HG03558 (cell line): ENCODE measurements at regions not wholly inside any gene's neighbourhood (a gene's known extent, or its start where the extent isn't known, plus 50 kb on each side); places are given as distances from the start of the nearest gene placed in this dataset.
"Not testable (repeated sequence)": the region's sequence is repeated elsewhere in the genome, so short reads cannot be mapped to it uniquely, and the experiment has no call there.

Experiments used
- ATAC-seq: cut with Tn5 transposase; IDR thresholded peaks from one replicate; pipeline ENCODE4 v1.9.1; 2021; ENCODE audit warnings: moderate number of reproducible peaks; ENCODE audit not compliant: unreplicated experiment; ENCODE audit errors: extremely low read depth

GRCh38 chr7:115230882-115231571 lies 309.1 kb downstream of the MDFIC start:
- ATAC-seq: peak; percentile 84

GRCh38 chr7:115229401-115230105 lies 307.7 kb downstream of the MDFIC start:
- no peak for ATAC-seq

GRCh38 chr7:115227473-115228235 lies 305.8 kb downstream of the MDFIC start:
- ATAC-seq: no peak

GRCh38 chr7:115226410-115226809 lies 304.5 kb downstream of the MDFIC start:
- no peak for ATAC-seq

GRCh38 chr7:115224922-115225321 lies 303.0 kb downstream of the MDFIC start:
- ATAC-seq: no peak

- no peak for ATAC-seq
These were observed 302.1 kb downstream of the MDFIC start for GRCh38 chr7:115223959-115224358.

- no peak for ATAC-seq
These were observed 299.6 kb downstream of the MDFIC start for GRCh38 chr7:115221456-115221855.

GRCh38 chr7:115218076-115218475 lies 296.2 kb downstream of the MDFIC start:
- no peak for ATAC-seq

GRCh38 chr7:115217373-115217772 lies 295.5 kb downstream of the MDFIC start:
- ATAC-seq: no peak

GRCh38 chr7:115216652-115217051 lies 294.8 kb downstream of the MDFIC start:
- ATAC-seq: no peak

GRCh38 chr7:115211171-115211570 lies 289.3 kb downstream of the MDFIC start:
- no peak for ATAC-seq

GRCh38 chr7:115210552-115210951 lies 288.7 kb downstream of the MDFIC start:
- no peak for ATAC-seq

GRCh38 chr7:115208710-115209560 lies 287.0 kb downstream of the MDFIC start:
- ATAC-seq: no peak

- ATAC-seq: not testable (repeated sequence)
These were observed 284.5 kb downstream of the MDFIC start for GRCh38 chr7:115206374-115206773.

GRCh38 chr7:115198143-115198542 lies 276.2 kb downstream of the MDFIC start:
- no peak for ATAC-seq

- ATAC-seq: no peak
These were observed 273.3 kb downstream of the MDFIC start for GRCh38 chr7:115195208-115195607.

- no peak for ATAC-seq
These were observed 269.6 kb downstream of the MDFIC start for GRCh38 chr7:115191526-115191925.

GRCh38 chr7:115183431-115184057 lies 261.6 kb downstream of the MDFIC start:
- no peak for ATAC-seq

- no peak for ATAC-seq
These were observed 256.9 kb downstream of the MDFIC start for GRCh38 chr7:115178835-115179234.

- no peak for ATAC-seq
These were observed 255.9 kb downstream of the MDFIC start for GRCh38 chr7:115177823-115178222.
